ENCODE measurements at regions not wholly inside any gene's neighbourhood (a gene's known extent, or its start where the extent isn't known, plus 50 kb on each side); places are given as distances from the start of the nearest gene placed in this dataset.
"Not testable (repeated sequence)": the region's sequence is repeated elsewhere in the genome, so short reads cannot be mapped to it uniquely, and the experiment has no call there.

DNA sequence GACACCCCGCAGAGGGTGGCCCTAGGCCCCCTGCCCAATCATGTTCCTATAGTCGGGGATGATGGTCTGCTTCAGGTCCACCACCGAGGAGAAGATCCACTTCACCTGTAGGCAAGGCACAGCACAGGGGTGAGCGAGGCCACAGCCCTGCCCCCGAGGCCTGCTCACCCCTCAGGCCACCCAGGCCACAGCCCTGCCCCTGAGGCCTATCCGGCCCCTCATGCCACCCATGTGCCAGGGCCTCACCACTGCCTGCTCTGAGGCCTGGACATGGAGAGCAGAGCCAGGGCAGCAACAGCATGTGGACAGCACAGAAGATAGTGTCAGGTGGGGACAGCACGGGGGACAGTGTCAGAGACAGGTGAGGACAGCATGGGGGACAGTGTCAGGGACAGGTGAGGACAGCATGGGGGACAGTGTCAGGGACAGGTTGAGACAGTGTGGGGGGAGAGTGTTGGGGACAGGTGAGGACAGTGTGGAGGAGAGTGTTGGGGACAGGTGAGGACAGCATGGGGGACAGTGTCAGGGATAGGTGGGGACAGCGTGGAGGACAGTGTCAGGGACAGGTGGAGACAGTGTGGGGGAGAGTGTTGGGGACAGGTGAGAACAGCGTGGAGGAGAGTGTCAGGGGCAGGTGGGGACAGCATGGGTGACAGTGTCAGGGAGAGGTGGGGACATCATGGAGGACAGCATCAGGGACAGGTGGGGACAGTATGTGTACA lies 239.7 kb downstream of the TMEM121 start:
- no peak for DNase-seq

- no peak for DNase-seq
Observed at GRCh38 chr14:105767315-105767714, 240.9 kb downstream of the TMEM121 start.

DNA sequence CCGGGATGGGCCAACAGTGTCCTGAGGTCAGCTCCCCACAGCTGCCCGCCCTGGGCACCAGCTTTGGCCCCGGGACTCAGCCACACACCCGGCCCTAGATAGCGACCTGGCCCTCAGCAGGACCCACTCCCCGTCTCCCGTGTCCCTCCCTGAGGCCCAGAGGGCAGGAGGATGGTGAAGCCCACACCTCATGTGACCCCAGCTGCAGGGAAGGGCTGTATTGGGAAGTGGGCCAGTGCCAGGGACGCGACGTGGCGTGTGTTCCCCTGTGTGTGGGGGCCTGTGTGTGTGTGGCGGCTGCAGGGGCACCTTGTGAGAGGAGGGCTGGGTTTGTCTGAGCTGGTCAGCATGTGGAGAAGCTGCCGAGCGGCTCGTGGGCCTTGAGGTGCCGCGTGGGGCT lies 241.7 kb downstream of the TMEM121 start:
- DNase-seq, result not testable (repeated sequence)

- DNase-seq, result not testable (repeated sequence)
Observed at GRCh38 chr14:105769061-105769730, 242.8 kb downstream of the TMEM121 start.

GRCh38 chr14:105770619-105771216 lies 244.3 kb downstream of the TMEM121 start:
- DNase-seq, result not testable (repeated sequence)

GRCh38 chr14:105771261-105772226 lies 245.2 kb downstream of the TMEM121 start:
- not testable (repeated sequence) for DNase-seq

DNA sequence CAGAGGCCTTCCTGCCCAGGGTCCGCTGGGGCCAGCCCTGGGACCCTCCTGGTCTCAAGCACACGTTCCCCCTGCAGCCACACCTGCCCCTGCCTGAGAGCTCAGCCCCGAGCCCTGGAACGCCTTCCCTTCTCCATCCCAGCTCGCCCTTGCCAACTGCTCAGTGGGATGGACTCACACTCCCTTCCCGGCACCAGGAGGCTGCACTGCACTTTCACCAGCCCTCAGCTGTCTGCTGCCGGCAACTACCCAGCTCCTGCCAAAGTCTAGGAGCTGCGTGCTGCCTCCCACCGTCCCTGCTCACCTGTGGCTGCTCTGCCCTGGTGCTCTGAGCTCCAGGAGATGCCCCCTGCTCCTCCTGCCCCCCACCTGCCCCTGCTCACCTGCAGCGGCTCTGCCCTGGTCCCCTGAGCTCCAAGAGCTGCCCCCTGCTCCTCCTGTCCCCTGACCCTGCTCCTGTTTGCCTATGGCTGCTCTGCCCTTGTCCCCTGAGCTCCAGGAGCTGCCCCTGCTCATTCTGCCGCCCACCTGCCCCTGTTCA lies 246.4 kb downstream of the TMEM121 start:
- DNase-seq, result not testable (repeated sequence)

DNA sequence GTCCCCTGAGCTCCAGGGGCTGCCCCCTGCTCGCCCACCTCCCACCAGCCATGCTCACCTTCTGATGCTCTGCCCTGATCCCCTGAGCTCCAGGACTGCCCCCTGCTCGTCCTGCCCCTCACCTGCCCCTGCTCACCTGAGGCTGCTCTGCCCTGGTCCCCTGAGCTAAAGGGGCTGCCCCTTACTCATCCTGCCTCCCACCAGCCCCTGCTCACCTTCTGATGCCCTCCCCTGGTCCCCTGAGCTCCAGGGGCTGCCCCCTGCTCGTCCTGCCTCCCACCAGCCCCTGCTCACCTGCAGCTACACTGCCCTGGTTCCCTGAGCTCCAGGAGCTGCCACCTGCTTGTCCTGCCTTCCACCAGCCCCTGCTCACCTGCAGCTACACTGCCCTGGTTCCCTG lies 247.2 kb downstream of the TMEM121 start:
- DNase-seq, result no peak

DNA sequence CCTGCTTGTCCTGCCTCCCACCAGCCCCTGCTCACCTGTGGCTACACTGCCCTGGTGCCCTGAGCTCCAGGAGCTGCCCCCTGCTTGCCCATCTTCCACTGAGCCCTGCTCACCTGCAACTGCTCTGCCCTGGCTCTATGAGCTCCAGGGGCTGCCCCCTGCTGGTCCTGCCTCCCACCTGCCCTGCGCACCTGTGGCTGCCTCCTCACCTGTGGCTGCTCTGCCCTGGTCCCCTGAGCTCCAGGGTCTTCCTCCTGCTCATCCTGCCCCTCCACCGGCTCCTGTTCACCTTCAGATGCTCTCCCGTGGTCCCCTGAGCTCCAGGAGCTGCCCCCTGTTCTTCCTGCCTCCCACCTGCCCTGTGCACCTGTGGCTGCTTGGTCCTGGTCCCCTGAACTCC lies 247.6 kb downstream of the TMEM121 start:
- DNase-seq, result no peak

DNA sequence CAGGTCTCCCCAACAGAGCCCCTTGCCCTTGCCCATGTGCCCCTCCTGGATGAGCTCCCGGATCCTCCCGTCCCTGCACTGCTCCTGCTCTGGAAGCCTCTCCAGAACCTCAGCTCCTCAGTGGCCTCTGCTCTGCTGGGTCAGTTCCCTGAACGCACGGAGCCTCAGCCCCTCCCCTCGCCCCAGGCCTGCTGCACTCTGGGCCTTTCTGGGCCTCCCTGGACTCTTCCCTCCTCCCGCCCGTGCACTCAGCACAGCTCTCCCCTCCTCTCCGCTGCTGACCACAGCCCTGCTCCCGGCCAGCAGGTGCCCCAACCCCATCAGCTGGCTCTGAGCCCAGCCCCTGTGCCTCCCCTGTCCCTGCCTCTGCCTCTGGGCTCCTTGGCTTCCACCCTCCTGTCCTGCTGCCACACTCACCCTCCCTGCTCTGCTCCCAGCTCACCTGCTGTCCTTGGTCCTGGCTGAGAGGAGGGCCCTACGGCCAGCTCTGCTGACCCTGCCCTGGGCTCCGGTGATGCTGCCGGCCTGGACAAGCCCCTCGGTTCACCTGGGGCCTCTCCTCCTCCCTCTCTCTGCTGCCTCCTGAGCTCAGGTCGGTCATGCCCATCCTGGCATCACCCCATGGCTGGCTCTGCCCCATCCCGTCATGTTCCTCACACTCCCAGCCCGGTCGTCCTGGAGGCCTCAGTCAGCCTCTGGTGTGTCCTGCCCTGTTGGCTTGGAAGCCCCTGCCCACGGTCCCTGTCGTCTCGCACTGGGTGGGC lies 248.4 kb downstream of the TMEM121 start:
- DNase-seq, result not testable (repeated sequence)

DNA sequence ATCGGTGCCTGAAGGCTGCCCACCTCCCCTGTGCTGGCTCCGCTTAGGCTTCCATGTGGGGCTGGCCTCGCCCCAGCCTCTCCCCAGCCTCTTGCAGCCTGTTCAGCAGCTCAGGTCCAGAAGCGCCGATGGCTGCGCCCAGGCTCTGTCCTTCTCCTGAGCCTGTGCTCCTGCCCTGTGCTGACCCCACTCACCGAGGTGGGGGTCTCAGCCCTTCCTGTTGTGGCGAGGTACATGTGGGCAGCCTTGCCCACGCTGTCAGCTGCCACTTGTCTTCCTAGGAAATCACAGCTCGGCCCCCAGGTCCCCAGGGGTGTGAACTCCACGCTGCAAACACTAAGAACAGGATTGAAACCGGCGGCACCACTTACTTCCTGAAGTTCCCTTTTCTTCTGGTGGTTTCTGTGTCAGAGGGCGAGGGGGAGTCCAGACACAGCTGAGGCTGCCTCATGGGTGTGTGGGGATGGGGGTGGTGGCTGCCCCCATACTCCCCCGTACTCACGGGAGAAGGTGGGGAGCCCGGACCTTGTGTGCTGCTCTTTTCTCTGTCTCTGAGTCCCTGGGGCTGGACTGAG lies 249.1 kb downstream of the TMEM121 start:
- not testable (repeated sequence) for DNase-seq

DNA sequence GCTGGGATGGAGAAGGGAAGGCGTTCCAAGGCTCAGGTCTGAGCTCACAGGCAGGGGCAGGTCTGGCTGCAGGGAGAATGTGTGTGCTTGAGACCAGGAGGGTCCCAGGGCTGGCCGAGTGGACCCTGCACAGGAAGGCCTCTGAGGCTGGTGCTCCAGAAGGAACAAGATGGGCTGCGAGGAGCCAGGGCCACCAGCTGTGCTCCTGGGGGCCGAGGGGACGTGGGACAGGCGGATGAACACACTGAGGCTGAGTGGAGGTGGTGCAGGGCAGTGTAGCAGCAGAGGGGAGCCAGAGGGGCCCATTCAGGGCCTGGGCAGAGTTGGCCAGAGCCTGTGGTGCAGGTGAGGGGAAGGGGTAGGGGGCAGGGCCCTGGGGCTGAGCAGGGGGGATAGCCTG lies 249.7 kb downstream of the TMEM121 start:
- DNase-seq, result not testable (repeated sequence)

GRCh38 chr14:105776924-105777323 lies 250.5 kb downstream of the TMEM121 start:
- DNase-seq, result no peak

DNA sequence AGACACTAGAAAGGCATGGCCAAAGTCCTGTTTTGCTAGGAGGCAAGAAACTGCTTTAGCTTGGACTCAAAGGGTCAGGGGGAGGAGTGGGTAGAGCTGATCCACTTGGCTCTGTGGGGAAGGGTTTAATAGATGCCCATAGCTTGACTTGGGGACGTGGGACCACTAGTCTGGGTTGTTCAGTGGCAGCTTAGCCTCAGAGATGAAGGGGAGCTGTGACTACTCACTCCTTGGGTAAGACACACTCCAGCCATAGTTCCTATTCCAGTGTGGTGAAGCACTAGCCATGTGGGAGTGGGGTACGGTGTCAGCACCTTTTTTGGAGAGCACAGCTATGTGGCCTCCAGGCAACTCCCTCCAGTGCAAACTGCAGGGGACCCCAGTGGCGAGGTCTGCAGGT lies 257.3 kb downstream of the TMEM121 start:
- no peak for DNase-seq

- DNase-seq, result no peak
Observed at GRCh38 chr14:105793836-105794235, 267.5 kb downstream of the TMEM121 start.

DNA sequence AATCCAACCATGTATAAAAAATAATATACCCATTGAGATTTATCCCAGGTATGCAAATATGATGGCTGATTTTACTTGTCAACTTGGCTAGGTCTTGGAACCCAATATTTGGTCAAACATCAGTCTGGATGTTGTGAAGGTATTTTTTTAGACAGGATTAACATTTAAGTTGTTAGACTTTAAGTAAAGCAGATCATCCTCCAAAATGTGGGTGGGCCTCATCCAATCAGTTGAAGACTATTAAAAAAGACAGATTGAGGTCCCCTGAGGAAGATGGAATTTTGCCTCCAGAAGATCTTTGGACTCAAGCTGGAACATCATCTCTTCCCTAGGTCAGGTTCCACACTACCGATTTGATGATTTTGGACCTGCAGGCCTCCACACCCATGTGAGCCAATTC lies 271.2 kb downstream of the TMEM121 start:
- no peak for DNase-seq

GRCh38 chr14:105805701-105806100 lies 279.3 kb downstream of the TMEM121 start:
- no peak for DNase-seq

DNA sequence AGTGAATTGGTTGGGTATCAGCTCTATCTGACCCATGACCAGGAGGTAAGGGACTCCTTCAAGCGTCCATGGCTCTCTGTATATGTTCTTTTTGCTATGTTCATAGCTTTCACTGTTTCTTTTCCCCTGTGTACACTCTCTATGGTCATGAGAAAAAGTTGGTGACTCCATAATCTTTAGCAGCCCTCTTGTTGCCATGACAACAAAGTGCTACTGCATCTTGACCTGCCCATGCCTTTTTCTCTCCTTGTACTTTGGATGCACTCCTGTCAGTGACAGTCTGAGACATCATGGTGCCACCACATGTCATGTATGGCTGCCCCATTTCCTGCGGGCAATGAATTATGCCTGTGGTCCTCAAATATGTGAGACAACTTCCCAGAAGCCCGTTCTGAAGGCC lies 280.2 kb downstream of the TMEM121 start:
- no peak for DNase-seq

DNA sequence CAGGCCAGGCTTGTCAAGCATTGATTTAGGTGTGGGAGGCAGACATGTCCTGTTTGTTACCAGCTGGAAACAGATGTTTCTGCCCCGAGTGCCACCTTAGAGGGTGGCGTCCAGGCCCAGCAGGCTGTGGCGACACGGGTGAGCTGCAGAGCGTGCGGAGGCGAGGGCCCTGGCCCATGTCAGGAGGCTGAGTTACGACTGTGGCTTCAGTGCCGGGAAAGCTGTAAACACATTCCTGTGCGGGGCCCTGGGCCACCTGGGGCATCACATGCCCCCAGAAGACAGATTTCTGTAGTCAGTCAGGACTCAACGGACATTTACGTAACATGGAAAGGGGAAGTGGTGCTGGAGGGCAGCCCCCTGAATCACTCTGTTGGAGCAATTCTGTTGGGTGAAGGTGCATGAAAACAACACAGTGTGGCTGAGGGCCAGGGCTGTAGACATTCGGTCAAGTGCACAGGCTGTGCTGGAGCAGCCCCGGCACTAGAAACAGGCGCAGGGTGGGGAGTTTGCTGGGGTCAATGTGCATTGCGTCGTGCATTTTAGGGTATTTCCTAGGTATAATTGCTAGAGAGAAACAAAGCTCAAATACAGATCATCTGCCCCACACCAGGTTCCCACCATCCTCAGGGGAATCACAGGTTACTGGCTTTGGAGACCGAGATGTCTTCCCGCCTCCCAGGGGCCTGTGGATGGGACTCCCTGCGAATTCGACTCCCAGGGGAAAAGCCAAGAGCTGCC lies 291.8 kb downstream of the TMEM121 start:
- DNase-seq, result no peak

GRCh38 chr14:105818712-105819005 lies 292.3 kb downstream of the TMEM121 start:
- DNase-seq, result no peak

- DNase-seq, result no peak
Observed at GRCh38 chr14:105830171-105830570, 303.8 kb downstream of the TMEM121 start.

Data from NCI-H774 (cell line).